ENCODE measurements at regions not wholly inside any gene's neighbourhood (a gene's known extent, or its start where the extent isn't known, plus 50 kb on each side); places are given as distances from the start of the nearest gene placed in this dataset.

DNA sequence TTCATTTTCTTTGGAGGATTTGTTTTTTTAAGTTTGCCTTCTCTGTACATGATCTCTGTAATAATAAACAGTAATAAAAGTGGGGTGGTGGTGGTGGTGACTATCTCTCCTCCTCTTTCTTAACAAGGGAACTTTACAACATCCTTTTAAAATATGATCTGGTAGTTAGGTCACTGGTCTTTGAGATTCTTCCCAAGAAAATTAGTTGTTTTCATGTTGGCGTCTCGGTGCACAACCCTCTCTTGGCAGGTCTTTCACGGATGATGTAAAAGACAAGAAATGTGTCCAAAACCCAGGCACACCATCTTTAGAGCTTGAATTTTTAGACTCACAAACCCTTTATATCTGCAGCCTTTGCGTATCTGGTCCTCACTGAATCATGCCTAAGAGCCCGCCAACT lies 488.5 kb upstream of the TBX3 start:
- TF ChIP-seq HDAC2 (IDR thresholded peaks at IDR 0.05; ENCODE audit: borderline replicate concordance in 1 of 2, low read depth in 2 of 2, low read length in 2 of 2), result no peak
- no peak for TF ChIP-seq POLR2A (IDR thresholded peaks at IDR 0.05; ENCODE audit: control extremely low read depth in 1 of 2, low read depth in 2 of 2, low read length in 2 of 2)
- no peak for TF ChIP-seq GABPA (IDR thresholded peaks at IDR 0.05; ENCODE audit: borderline replicate concordance, insufficient read depth, low read length)
- no peak for TF ChIP-seq SIN3A (conservative IDR thresholded peaks at IDR 0.05 in 1 of 2, IDR thresholded peaks at IDR 0.05 in 1 of 2; ENCODE audit: low read depth in 1 of 2, low read length in 2 of 2)
- no peak for TF ChIP-seq BCL11A (IDR thresholded peaks at IDR 0.05; ENCODE audit: low read depth in 2 of 2, low read length in 2 of 2)
- TF ChIP-seq, protein P1, sequence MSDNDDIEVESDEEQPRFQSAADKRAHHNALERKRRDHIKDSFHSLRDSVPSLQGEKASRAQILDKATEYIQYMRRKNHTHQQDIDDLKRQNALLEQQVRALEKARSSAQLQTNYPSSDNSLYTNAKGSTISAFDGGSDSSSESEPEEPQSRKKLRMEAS (IDR thresholded peaks at IDR 0.05), result no peak
- no peak for TF ChIP-seq MAFK (IDR thresholded peaks at IDR 0.05; ENCODE audit: low read depth, low read length)
- TF ChIP-seq, protein P2, sequence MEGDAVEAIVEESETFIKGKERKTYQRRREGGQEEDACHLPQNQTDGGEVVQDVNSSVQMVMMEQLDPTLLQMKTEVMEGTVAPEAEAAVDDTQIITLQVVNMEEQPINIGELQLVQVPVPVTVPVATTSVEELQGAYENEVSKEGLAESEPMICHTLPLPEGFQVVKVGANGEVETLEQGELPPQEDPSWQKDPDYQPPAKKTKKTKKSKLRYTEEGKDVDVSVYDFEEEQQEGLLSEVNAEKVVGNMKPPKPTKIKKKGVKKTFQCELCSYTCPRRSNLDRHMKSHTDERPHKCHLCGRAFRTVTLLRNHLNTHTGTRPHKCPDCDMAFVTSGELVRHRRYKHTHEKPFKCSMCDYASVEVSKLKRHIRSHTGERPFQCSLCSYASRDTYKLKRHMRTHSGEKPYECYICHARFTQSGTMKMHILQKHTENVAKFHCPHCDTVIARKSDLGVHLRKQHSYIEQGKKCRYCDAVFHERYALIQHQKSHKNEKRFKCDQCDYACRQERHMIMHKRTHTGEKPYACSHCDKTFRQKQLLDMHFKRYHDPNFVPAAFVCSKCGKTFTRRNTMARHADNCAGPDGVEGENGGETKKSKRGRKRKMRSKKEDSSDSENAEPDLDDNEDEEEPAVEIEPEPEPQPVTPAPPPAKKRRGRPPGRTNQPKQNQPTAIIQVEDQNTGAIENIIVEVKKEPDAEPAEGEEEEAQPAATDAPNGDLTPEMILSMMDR (IDR thresholded peaks at IDR 0.05; ENCODE audit: control extremely low read depth in 1 of 3, insufficient read depth in 1 of 3, low read depth in 1 of 3, low read length in 3 of 3), result no peak
- TF ChIP-seq SP1 (IDR thresholded peaks at IDR 0.05; ENCODE audit: low read depth, low read length), result no peak
- TF ChIP-seq JUN (IDR thresholded peaks at IDR 0.05; ENCODE audit: low read depth, low read length), result no peak
- no peak for TF ChIP-seq TEAD4 (IDR thresholded peaks at IDR 0.05; ENCODE audit: low read depth, low read length)

Measured in H1 (cell line).